ENCODE measurements at regions not wholly inside any gene's neighbourhood (a gene's known extent, or its start where the extent isn't known, plus 50 kb on each side); places are given as distances from the start of the nearest gene placed in this dataset.

DNA sequence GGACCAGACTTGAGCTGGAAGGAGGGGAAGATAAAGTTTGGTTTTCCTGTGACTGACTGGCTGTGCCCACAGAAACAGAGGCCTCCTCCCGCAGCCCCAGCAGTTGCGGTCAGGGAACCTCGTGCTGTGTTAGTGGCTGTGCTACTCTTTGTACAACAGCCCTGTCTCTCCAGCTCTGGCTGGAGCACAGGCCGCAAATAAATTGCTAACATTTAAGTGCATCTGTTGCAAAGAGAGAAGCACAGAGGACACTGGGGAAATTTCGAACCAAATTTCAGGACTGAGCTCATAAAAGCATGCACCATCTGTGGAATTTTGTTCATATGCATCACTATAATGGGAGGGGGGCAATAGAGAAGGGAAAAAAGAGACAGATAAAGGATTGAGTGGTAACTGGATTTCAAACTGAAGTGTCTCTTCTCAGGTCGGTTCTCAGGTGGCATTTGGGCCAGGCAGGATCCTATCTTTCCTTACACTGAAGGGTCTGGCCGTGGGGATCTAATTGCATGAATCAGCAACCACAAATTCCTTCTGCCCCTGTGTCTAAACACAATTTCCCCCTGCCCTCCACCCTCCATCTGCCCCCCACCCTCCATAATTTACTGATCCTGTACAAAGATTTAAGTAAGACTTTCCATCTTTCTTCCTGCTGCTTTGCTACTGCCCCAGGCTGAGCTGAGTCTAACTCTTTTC is 88.9 kb upstream of the ATXN1 start:
- intact Hi-C loops (cut with DNase I; ENCODE audit: low total_unique reads): no loop called here
- DNase-seq (ENCODE audit: low spot score in 2 of 2): peak in 1 of 2 donors; percentile 20
- 73 to 84% methylated on average over 7 of the region's 7 CpGs for WGBS, 2 donors
- H3K4me3 ChIP-seq (ENCODE audit: low read depth, poor library complexity, severe bottlenecking): no peak overlapping the region
- no peak for TF ChIP-seq POLR2A (IDR thresholded peaks at IDR 0.05)
- TF ChIP-seq, protein P1, sequence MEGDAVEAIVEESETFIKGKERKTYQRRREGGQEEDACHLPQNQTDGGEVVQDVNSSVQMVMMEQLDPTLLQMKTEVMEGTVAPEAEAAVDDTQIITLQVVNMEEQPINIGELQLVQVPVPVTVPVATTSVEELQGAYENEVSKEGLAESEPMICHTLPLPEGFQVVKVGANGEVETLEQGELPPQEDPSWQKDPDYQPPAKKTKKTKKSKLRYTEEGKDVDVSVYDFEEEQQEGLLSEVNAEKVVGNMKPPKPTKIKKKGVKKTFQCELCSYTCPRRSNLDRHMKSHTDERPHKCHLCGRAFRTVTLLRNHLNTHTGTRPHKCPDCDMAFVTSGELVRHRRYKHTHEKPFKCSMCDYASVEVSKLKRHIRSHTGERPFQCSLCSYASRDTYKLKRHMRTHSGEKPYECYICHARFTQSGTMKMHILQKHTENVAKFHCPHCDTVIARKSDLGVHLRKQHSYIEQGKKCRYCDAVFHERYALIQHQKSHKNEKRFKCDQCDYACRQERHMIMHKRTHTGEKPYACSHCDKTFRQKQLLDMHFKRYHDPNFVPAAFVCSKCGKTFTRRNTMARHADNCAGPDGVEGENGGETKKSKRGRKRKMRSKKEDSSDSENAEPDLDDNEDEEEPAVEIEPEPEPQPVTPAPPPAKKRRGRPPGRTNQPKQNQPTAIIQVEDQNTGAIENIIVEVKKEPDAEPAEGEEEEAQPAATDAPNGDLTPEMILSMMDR (IDR thresholded peaks at IDR 0.05): no peak

DNA sequence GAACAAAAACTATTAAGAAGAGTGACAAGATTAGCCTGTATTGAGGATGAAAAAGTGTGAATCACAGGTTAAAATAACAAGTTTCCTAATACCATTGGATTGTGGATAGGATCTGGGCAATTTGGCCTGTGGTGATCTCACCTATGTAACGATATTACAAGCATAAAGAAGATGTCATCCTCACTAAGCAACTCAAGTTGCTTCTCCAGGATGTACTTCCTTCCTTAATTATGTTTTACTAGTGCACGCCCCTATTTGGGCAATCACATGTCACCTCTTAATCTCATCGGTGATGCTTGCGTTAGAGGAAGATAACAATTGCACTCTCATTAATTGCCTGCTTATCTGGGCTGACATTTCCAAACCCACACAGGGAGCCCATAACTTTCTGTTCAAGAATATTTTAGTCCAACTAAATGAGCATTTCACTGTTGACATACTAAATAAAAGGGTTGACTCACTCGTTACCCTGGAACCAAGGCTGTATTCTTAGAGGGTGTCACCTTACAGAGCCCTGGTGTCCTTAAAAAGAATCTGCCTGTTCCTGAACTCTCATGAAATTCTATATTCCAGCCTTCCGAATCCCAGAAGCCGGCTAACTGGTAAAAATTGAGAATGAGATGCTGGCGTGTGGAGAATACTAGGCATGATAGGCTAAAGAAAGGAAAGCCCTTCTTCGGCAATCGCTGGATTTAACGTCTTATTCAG is 88.2 kb upstream of the ATXN1 start:
- H3K4me3 ChIP-seq (ENCODE audit: low read depth, poor library complexity, severe bottlenecking): no peak overlapping the region

DNA sequence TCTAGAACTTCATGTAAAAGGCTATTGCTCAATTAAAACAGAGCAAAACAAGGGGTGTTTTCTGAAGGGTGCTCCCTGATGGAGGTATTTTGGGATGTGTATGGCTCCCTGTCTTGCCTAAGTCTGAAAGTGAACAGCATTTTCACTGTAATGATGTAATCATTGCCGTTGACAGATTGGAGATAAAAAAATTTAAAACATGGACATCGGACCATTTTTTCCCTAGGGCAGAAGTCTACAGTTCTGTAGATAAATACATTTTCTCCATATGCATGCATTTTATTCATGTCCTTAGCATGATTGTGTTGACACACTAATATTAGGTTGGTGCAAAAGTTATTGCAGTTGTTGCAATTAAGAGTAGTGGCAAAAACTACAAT is 85.1 kb upstream of the ATXN1 start:
- intact Hi-C loops (cut with DNase I; ENCODE audit: low total_unique reads): no loop called here

More for the DNA sequence above, 88.2 kb upstream of the ATXN1 start:
- DNase-seq (ENCODE audit: low spot score in 2 of 2): peak in 1 of 2 donors; percentile 19
- intact Hi-C loops (cut with DNase I; ENCODE audit: low total_unique reads): no loop called here
- TF ChIP-seq POLR2A (IDR thresholded peaks at IDR 0.05): no peak
- TF ChIP-seq, protein P1 (IDR thresholded peaks at IDR 0.05): no peak
- WGBS, 2 donors: 75 to 80% methylated on average over 11 of the region's 11 CpGs

DNA sequence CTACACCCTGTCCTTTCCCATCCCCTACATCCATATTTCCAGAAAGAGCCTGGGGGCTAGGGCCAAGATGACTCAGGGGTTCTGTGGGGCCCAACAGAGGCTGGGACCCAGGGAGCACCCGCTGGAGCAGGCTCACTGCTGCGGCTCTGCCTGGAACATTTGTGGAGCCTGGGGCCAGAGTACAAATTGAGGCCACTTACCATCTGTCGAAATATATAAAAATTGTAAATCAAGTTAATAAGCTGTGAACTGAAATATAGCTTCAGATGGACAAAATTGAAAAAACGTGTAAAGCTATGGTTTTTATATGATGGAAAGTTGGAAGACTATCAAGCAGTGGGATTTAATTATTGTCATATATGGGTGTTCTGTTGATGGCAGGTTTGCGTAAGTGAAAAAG is 82.9 kb upstream of the ATXN1 start:
- intact Hi-C loops (cut with DNase I; ENCODE audit: low total_unique reads): no loop called here
- 82 to 84% methylated on average over 5 of the region's 5 CpGs for WGBS, 2 donors
- TF ChIP-seq POLR2A (IDR thresholded peaks at IDR 0.05): no peak
- TF ChIP-seq, protein P1 (IDR thresholded peaks at IDR 0.05): no peak
- H3K4me3 ChIP-seq (ENCODE audit: low read depth, poor library complexity, severe bottlenecking): no peak overlapping the region
- DNase-seq (ENCODE audit: low spot score in 2 of 2): no peak

More for the DNA sequence above, 85.1 kb upstream of the ATXN1 start:
- DNase-seq (ENCODE audit: low spot score in 2 of 2): no peak
- WGBS, 2 donors: 88 to 91% methylated on average over 2 of the region's 2 CpGs
- H3K4me3 ChIP-seq (ENCODE audit: low read depth, poor library complexity, severe bottlenecking): no peak overlapping the region
- TF ChIP-seq, protein P1 (IDR thresholded peaks at IDR 0.05): no peak
- no peak for TF ChIP-seq POLR2A (IDR thresholded peaks at IDR 0.05)

DNA sequence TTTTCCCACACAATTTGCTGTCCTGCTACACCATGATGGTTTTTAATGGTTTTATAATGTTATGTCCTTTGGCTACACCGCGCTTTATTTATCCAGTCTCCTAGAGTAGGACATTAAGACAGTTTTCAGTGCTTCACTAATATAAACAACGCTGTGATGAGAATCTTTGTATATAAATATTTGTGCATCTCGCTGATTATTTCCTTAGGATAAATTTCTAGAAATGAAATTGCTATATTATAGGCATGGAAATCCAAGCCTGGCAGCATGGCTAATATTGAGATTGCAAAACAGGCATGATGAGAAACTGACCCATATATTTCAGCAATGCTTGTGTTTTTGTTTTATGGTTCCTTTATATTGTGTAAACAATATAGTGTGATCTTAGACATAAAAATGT is 81.4 kb upstream of the ATXN1 start:
- TF ChIP-seq, protein P1 (IDR thresholded peaks at IDR 0.05): no peak
- TF ChIP-seq POLR2A (IDR thresholded peaks at IDR 0.05): no peak
- intact Hi-C loops (cut with DNase I; ENCODE audit: low total_unique reads): no loop called here
- no peak overlapping the region for H3K4me3 ChIP-seq (ENCODE audit: low read depth, poor library complexity, severe bottlenecking)
- WGBS, 2 donors: 94 to 99% methylated on average over 4 of the region's 4 CpGs
- no peak for DNase-seq (ENCODE audit: low spot score in 2 of 2)
